NB4 (cell line): ENCODE measurements at regions not wholly inside any gene's neighbourhood (a gene's known extent, or its start where the extent isn't known, plus 50 kb on each side); places are given as distances from the start of the nearest gene placed in this dataset.

Experiments used
- CTCF ChIP-seq: IDR thresholded peaks from one replicate; pipeline ENCODE4 v1.5.1; 2012; ENCODE audit warnings: low read depth, low read length
- POLR2A ChIP-seq: IDR thresholded peaks from 2 replicates; pipeline ENCODE4 v1.6.1; 2011; ENCODE audit warnings: mild to moderate bottlenecking; ENCODE audit not compliant: insufficient read length; ENCODE audit errors: extremely low read depth
- TF ChIP-seq, protein P1 (sequence below): IDR thresholded peaks from 2 replicates; pipeline ENCODE4 v1.6.1; 2011; ENCODE audit warnings: low read depth, low read length

DNA sequence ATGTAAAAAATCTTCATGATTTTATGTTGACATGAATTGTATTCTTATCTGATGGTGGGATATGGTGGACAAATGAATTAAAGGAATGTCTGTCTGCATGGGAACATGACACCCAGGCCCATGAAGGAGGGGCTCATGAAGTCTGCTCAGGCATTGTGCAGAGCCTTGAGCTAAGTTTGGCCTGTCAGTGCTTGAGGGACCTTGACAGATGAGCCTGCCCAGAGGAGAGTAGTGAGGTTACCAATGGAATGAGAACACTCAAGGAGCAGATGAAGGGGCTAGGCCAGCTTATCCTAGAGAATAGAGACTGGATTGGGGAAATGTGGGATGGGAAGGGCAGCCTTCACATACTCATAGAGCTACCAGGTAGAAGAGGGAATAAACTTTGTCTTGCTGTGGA lies 68.8 kb downstream of the TMX1 start:
- TF ChIP-seq POLR2A (no peak), CTCF (no peak)
- TF ChIP-seq, protein P1, sequence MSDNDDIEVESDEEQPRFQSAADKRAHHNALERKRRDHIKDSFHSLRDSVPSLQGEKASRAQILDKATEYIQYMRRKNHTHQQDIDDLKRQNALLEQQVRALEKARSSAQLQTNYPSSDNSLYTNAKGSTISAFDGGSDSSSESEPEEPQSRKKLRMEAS: no peak
